GM12874 (cell line): ENCODE measurements at regions not wholly inside any gene's neighbourhood (a gene's known extent, or its start where the extent isn't known, plus 50 kb on each side); places are given as distances from the start of the nearest gene placed in this dataset.

Experiments used
- TF ChIP-seq, protein P1 (sequence below): IDR thresholded peaks from 2 replicates; pipeline ENCODE4 v1.5.1; 2011; ENCODE audit warnings: low read depth, mild to moderate bottlenecking, control low read depth, low read length, moderate library complexity; ENCODE audit not compliant: insufficient read depth

DNA sequence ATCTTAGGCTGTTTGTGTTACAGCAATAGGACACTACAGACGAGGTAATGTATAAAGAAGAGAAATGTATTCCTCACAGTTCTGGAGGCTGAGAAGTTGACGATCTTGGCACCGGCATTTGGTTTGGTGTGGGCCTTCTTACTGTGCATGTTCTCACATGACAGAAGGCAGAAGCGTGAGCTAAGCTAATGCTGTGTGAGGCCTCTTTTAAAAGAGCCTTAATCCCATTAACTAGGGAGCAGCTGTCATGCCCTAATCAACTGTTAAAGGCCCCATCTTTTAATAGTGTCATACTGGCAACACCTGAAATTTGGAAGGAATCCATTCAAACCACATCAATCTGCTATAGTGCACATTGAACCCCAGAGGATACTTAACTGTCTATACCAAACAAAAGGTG lies 992.9 kb downstream of the GALC start:
- TF ChIP-seq, protein P1, sequence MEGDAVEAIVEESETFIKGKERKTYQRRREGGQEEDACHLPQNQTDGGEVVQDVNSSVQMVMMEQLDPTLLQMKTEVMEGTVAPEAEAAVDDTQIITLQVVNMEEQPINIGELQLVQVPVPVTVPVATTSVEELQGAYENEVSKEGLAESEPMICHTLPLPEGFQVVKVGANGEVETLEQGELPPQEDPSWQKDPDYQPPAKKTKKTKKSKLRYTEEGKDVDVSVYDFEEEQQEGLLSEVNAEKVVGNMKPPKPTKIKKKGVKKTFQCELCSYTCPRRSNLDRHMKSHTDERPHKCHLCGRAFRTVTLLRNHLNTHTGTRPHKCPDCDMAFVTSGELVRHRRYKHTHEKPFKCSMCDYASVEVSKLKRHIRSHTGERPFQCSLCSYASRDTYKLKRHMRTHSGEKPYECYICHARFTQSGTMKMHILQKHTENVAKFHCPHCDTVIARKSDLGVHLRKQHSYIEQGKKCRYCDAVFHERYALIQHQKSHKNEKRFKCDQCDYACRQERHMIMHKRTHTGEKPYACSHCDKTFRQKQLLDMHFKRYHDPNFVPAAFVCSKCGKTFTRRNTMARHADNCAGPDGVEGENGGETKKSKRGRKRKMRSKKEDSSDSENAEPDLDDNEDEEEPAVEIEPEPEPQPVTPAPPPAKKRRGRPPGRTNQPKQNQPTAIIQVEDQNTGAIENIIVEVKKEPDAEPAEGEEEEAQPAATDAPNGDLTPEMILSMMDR = no peak

DNA sequence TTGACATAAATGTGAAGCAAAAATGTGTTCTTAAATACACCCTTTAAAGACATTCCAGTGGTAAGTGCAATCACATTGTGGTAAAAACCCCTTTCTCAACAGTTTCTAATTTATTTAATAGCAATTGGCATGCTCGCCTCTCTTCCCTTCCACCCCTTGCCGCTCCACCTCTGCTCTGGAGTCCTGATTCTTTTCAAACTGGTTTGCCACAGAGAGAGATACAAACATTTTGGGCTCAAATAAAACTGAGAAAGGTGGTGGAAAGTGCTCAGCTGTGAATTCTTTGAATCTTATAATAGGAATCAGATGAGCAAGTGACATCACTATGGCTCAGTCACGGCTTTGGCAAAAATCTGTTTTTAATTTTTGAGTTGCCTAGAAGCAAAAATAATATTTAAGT lies 993.9 kb downstream of the GALC start:
- TF ChIP-seq, protein P1 = no peak

DNA sequence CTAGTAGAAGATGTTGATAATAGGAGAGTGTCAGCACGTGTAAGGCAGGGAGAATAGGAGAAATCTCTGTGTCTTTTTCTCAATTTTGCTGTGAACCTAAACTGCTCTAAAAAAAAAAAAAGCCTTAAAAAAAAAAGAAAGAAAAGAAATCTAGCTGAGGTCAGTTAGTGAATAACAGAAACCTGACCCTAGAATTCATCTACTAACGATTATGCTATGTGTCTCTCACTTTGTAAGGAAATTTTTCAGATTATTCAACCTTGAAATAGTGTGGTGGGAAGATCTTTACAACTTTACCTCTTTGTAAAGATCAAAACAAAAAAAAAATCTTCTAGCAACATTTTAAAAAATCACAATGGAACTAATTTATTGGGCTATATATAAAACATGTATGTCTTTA lies 995.7 kb downstream of the GALC start:
- TF ChIP-seq, protein P1 = no peak

DNA sequence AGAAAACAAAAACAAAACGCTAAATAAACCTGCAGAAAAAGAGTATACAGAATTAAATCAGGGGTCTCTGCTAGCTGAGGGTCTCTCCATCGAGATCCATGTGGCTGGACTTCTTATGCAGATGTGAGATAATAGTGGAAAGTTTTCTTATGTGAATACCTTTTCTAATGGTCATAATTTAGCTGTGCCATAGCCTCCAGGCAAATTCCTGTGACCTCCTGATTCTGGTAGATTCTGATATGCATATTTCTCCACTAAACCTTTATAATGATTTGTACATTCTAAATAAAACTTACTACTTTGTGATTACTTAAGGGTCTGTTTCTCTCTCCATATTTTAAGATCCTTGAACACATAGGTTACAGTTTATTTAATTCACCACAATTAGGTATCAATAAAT lies 1002.6 kb downstream of the GALC start:
- TF ChIP-seq, protein P1 = no peak

DNA sequence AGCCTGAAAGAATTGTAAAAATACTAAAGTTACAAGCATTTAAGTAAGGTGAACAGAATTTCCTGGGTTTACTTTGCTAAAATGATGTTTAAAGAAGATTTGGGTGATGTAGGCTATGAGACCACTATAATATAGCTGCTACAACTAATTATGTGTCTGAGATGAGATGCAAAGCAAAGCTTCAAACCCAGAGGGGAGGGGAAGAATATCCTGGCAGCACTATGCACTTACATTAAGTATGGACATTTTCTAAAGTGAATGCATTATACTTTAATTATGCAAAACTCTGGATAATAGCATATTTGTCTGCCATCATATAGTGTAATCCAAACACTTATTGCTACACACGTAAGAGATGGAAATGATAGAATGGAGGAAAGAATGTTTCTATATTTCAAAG lies 1003.7 kb downstream of the GALC start:
- TF ChIP-seq, protein P1 = no peak

DNA sequence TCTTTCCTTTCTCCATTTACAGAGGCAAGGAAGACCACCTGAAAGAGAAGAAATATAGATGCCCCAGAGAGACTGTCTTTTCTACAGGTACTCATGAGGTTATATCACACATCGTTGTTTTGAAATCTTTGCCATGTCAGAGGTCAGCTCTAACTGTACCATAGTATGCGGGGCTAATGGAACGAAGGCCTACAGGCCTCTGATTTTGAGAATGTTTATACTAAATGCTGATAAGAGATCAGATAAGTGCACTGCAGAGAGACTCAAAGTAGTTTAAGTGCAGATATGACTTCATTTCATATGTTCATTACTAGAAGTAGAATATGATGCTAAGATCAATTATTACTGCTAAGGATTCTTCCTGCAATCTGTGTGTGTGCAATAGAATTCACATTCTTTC lies 1005.0 kb downstream of the GALC start:
- TF ChIP-seq, protein P1 = no peak

DNA sequence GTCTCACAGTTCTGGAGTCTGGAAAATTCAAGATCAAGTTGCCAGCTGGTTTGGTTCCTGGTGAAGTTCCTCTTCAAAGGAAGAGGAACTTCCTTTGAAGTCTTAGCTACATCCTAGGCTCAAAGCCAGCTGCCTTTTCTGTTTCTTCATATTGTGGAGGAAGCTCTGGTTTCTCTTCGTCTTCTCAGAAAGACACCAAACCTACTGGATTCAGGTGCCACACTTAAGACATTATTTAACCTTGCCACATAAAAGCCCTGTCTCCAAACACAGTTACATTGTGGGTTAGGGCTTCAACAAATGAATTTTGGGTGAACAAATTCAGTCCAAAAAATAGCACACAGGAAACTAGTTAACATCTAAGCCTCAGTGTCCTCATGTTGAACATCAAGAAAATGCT lies 1019.8 kb downstream of the GALC start:
- TF ChIP-seq, protein P1 = no peak

DNA sequence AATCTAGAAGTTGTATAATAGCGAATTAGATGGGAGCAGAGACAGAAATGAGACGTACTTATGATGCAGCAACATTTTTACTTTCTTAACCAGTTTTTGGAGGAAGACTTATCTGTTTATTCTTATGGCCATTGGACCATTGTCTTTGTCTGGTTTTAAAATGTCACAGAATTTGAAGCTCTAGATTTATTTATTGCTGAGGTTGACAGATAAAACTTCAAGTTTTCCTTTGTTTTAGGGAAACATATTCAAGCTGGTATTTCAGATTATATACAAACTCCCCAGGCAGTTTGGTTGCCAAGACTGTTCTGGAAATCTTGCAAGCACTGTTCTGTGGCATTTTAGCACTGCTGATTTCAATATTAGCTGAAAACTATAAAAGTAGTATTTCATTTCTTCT lies 1021.7 kb downstream of the GALC start:
- TF ChIP-seq, protein P1 = no peak
